Suprapubic skin (tissue), 4 donors: ENCODE measurements at regions not wholly inside any gene's neighbourhood (a gene's known extent, or its start where the extent isn't known, plus 50 kb on each side); places are given as distances from the start of the nearest gene placed in this dataset.

ENCODE experiments used
- DNase-seq, 2 donors: peaks; one replicate each; pipeline ENCODE4 v3.0.0-alpha.2; 2019; ENCODE audit warnings: low spot score in 2 of 2
- H3K27ac ChIP-seq: fragments of 200-600 bp; sonication (generic); one replicate; pipeline ENCODE4 v1.5.1; 2019
- H3K27me3 ChIP-seq: fragments of 200-600 bp; sonication (generic); one replicate; pipeline ENCODE4 v1.5.1; 2019
- H3K36me3 ChIP-seq: fragments of 200-600 bp; sonication (generic); one replicate; pipeline ENCODE4 v1.5.1; 2019
- H3K4me1 ChIP-seq: fragments of 200-600 bp; sonication (generic); one replicate; pipeline ENCODE4 v1.5.1; 2019
- H3K4me3 ChIP-seq: fragments of 200-600 bp; sonication (generic); one replicate; pipeline ENCODE4 v1.5.1; 2019; ENCODE audit warnings: mild to moderate bottlenecking
- H3K9me3 ChIP-seq: fragments of 200-600 bp; sonication (generic); one replicate; pipeline ENCODE4 v1.5.1; 2019
- EP300 ChIP-seq: sonication (generic); formaldehyde crosslinking; IDR thresholded peaks from one replicate; pipeline ENCODE4 v1.6.1; 2017; ENCODE audit warnings: antibody characterized with exemption
- POLR2A ChIP-seq, 2 donors: fragments of 450-650 bp; IDR thresholded peaks; one replicate each; pipeline ENCODE4 v1.6.1; 2017; ENCODE audit warnings: antibody characterized with exemption in 2 of 2, mild to moderate bottlenecking in 2 of 2, moderate library complexity in 2 of 2
- POLR2AphosphoS5 ChIP-seq, 3 donors: sonication (generic); formaldehyde crosslinking; IDR thresholded peaks; one replicate each; pipeline ENCODE4 v1.6.1; 2017; ENCODE audit warnings: antibody characterized with exemption in 3 of 3
- WGBS: methylation state at CpG from one replicate; pipeline ENCODE4 v1.1.5; 2018; 5-methylcytosine and 5-hydroxymethylcytosine counted together
- TF ChIP-seq, protein P1 (sequence below), 2 donors: fragments of 200-600 bp in 1 of 2; fragments of 450-650 bp in 1 of 2; sonication (generic) in 1 of 2; IDR thresholded peaks; one replicate each; pipeline ENCODE4 v1.5.1; 2016 to 2019; ENCODE audit warnings: antibody characterized with exemption in 2 of 2, mild to moderate bottlenecking in 1 of 2, moderate library complexity in 1 of 2

DNA sequence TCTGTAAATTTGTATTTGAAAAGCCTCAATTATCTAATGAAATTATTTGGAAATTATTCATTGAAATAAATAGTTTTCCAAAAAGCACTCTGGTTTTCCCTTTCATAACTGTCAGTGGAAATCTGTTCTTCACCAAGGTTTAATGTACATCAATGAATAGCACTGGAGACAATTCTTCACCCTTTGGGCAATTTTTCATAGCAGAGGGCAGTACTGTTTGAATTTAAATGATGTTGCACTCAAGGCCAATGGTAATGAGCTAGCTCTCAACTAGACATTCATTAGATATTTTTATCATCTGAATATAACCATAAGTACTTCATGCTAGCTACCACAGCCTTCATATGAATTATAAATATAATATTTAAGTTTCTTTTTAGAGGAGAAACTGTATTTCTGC lies 658.2 kb upstream of the CCDC54 start:
- Histone ChIP-seq H3K9me3 (no peaks in the 10 kb centered on the region), H3K36me3 (no peaks in the 10 kb centered on the region), H3K27ac (no peak overlapping the region), H3K27me3 (no peaks in the 10 kb centered on the region), H3K4me3 (no peak overlapping the region), H3K4me1 (no peaks in the 10 kb centered on the region)
- no peak for DNase-seq
- TF ChIP-seq POLR2AphosphoS5 (IDR thresholded peaks at IDR 0.05) (no peak), EP300 (no peak), POLR2A (IDR thresholded peaks at IDR 0.05) (no peak)
- TF ChIP-seq, protein P1, sequence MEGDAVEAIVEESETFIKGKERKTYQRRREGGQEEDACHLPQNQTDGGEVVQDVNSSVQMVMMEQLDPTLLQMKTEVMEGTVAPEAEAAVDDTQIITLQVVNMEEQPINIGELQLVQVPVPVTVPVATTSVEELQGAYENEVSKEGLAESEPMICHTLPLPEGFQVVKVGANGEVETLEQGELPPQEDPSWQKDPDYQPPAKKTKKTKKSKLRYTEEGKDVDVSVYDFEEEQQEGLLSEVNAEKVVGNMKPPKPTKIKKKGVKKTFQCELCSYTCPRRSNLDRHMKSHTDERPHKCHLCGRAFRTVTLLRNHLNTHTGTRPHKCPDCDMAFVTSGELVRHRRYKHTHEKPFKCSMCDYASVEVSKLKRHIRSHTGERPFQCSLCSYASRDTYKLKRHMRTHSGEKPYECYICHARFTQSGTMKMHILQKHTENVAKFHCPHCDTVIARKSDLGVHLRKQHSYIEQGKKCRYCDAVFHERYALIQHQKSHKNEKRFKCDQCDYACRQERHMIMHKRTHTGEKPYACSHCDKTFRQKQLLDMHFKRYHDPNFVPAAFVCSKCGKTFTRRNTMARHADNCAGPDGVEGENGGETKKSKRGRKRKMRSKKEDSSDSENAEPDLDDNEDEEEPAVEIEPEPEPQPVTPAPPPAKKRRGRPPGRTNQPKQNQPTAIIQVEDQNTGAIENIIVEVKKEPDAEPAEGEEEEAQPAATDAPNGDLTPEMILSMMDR (IDR thresholded peaks at IDR 0.05), result no peak

DNA sequence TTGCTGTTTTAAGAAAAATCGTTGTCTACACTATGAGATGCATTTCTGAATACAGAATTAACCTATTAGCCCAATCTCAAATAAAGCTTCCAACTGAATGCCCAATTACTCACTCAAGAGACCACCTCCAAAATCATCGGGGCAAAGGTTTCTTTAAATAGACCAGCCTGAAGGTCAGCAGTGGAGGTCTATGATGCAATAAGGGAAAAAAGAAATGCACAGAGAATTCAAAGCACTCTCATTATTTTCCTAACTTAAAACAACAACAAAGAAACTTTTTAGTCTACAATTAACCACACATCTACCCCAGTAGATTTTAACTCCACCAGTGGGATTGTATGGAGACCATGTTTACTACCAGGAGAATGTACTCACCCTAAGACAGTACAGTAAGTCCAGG lies 657.7 kb upstream of the CCDC54 start:
- WGBS, result 76% methylated on average over 2 of the region's 2 CpGs
- DNase-seq, result no peak
- Histone ChIP-seq H3K36me3 (no peaks in the 10 kb centered on the region), H3K4me1 (no peaks in the 10 kb centered on the region), H3K4me3 (no peak overlapping the region), H3K9me3 (no peaks in the 10 kb centered on the region), H3K27ac (no peak overlapping the region), H3K27me3 (no peaks in the 10 kb centered on the region)
- TF ChIP-seq, protein P1 (IDR thresholded peaks at IDR 0.05), result no peak
- TF ChIP-seq EP300 (no peak), POLR2AphosphoS5 (IDR thresholded peaks at IDR 0.05) (no peak), POLR2A (IDR thresholded peaks at IDR 0.05) (no peak)

DNA sequence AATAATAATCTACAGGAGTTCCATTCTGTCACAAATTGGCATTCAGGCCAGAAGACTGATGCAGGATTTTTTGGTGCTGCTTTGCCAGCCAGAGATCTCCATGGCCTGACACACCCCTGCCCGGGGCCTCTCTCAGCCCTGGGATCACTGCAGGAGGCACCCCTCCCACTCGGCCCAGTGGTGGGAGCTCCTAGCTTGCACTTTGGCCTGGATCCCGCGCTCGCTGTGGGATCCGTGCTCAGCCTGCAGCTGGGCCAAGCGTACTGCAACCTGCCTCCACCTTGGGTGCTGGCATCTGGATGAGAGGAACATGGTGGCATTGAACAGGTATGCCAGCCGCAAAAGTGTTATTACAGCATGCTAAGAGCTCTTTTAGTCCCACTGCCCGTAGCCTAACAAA lies 656.7 kb upstream of the CCDC54 start:
- 71% methylated on average over 2 of the region's 9 CpGs for WGBS
- Histone ChIP-seq H3K9me3 (no peaks in the 10 kb centered on the region), H3K4me3 (no peak overlapping the region), H3K36me3 (no peaks in the 10 kb centered on the region), H3K27ac (no peak overlapping the region), H3K4me1 (no peaks in the 10 kb centered on the region), H3K27me3 (no peaks in the 10 kb centered on the region)
- DNase-seq, result no peak
- TF ChIP-seq, protein P1 (IDR thresholded peaks at IDR 0.05), result no peak
- TF ChIP-seq EP300 (no peak), POLR2AphosphoS5 (IDR thresholded peaks at IDR 0.05) (no peak), POLR2A (IDR thresholded peaks at IDR 0.05) (no peak)

DNA sequence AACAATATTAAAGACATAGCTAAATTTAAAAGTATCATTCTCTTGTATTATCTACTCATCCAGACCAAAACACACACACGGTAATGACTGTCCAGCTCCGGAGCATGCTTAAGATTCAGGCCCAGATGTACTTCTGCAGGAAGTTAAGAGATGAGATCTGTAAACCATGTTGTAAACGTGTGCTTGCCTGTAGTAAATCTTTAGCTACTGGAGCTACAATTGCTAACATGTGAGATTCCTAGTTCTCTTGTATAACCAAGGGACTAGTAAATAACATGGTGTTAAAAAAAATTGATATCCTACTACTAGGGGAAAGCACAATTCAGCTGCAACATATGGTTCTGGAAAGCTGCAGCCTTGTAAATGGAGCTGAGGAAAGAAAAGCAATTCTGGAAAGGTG lies 651.7 kb upstream of the CCDC54 start:
- H3K27me3 ChIP-seq, result no peaks in the 10 kb centered on the region
- no peak overlapping the region for H3K4me3 ChIP-seq
- no peaks in the 10 kb centered on the region for H3K9me3 ChIP-seq
- WGBS, result 35% methylated on average over 3 of the region's 3 CpGs
- H3K36me3 ChIP-seq, result no peaks in the 10 kb centered on the region
- no peaks in the 10 kb centered on the region for H3K4me1 ChIP-seq
- no peak overlapping the region for H3K27ac ChIP-seq
- TF ChIP-seq POLR2A (IDR thresholded peaks at IDR 0.05) (no peak), POLR2AphosphoS5 (IDR thresholded peaks at IDR 0.05) (no peak), EP300 (no peak)
- TF ChIP-seq, protein P1 (IDR thresholded peaks at IDR 0.05), result no peak
- no peak for DNase-seq

DNA sequence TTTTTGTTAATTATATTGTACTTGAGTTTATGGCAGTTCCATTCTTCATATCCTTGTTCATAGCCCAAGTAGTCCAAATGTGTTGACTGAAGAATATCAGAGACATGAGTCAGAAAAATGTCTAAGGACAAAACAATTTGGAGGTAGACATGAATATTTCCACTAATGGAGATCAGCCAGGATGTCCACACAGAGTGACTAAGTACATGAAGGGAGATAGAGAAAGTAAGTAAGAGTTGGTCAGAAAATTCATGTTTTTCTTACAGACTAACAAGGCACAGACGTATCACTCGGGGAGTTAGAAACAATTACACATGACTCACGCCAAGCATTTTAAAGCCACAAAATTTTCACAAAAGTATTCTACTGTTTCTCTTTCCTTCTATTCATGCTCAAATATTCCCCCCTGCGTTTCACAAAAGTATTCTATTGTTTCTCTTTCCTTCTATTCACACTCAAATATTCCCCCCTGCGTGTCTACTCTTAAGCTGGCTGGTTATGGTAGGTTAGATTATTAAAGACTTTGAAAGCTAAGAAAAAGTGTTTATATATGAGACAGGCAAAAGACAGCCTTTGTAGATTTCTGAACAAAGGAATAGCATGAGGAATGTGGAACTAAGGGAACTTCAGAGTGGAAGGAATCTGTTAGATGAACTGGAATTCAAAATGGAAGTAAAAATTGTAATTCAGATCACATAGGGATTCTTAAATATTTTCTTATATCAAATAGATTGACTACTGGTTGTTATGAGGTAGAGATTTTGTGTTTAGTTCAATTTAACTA lies 648.7 kb upstream of the CCDC54 start:
- Histone ChIP-seq H3K27ac (no peak overlapping the region), H3K4me3 (no peak overlapping the region), H3K27me3 (no peaks in the 10 kb centered on the region), H3K36me3 (no peaks in the 10 kb centered on the region), H3K9me3 (no peaks in the 10 kb centered on the region), H3K4me1 (no peaks in the 10 kb centered on the region)
- TF ChIP-seq POLR2A (IDR thresholded peaks at IDR 0.05) (no peak), POLR2AphosphoS5 (IDR thresholded peaks at IDR 0.05) (no peak), EP300 (no peak)
- WGBS, result 59% methylated on average over 5 of the region's 5 CpGs
- DNase-seq, result no peak
